Esophagus muscularis mucosa (tissue), 4 donors: ENCODE measurements at regions not wholly inside any gene's neighbourhood (a gene's known extent, or its start where the extent isn't known, plus 50 kb on each side); places are given as distances from the start of the nearest gene placed in this dataset.
"Not testable (repeated sequence)": the region's sequence is repeated elsewhere in the genome, so short reads cannot be mapped to it uniquely, and the experiment has no call there.

ENCODE experiments used
- DNase-seq: peaks from one replicate; pipeline ENCODE4 v3.0.0-alpha.2; 2017; ENCODE audit errors: extremely low spot score
- H3K27ac ChIP-seq, 4 donors: fragments of 200-600 bp; sonication (generic); replicated peaks in 1 of 4; 1 replicate in 3 of 4; 2 replicates in 1 of 4; pipeline ENCODE4 v1.5.1; 2016 to 2019; ENCODE audit warnings: mild to moderate bottlenecking in 1 of 4
- H3K27me3 ChIP-seq, 4 donors: fragments of 200-600 bp; sonication (generic); one replicate each; pipeline versions ENCODE4 v1.5.1 to v1.6.0; 2016 to 2019
- H3K36me3 ChIP-seq, 4 donors: fragments of 200-600 bp; sonication (generic); one replicate each; pipeline ENCODE4 v1.5.1; 2016 to 2019
- H3K4me1 ChIP-seq, 4 donors: fragments of 200-600 bp; sonication (generic); one replicate each; pipeline ENCODE4 v1.5.1; 2016 to 2019
- H3K4me3 ChIP-seq, 4 donors: fragments of 200-600 bp; sonication (generic); 1 replicate in 2 of 4; 2 replicates in 2 of 4; pipeline ENCODE4 v1.5.1; 2016 to 2019; ENCODE audit warnings: mild to moderate bottlenecking in 4 of 4, moderate library complexity in 1 of 4
- H3K9me3 ChIP-seq, 4 donors: fragments of 200-600 bp; sonication (generic); 1 replicate in 3 of 4; 2 replicates in 1 of 4; pipeline ENCODE4 v1.5.1; 2016 to 2019
- EP300 ChIP-seq: sonication (generic); formaldehyde crosslinking; IDR thresholded peaks from one replicate; pipeline ENCODE4 v1.6.1; 2017; ENCODE audit warnings: antibody characterized with exemption
- POLR2A ChIP-seq: fragments of 450-650 bp; IDR thresholded peaks from one replicate; pipeline ENCODE4 v1.6.1; 2017; ENCODE audit warnings: antibody characterized with exemption, moderate library complexity, mild to moderate bottlenecking, low read depth
- POLR2AphosphoS5 ChIP-seq, 2 donors: sonication (generic); formaldehyde crosslinking; IDR thresholded peaks; one replicate each; pipeline ENCODE4 v1.6.1; 2017; ENCODE audit warnings: antibody characterized with exemption in 2 of 2
- WGBS: methylation state at CpG from one replicate; pipeline ENCODE4 v1.1.5; 2018; 5-methylcytosine and 5-hydroxymethylcytosine counted together
- intact Hi-C: fragments of 100-400 bp; cut with DNase I; formaldehyde crosslinking; loops from one replicate; pipeline ENCODE4 v1.15.1; 2023
- TF ChIP-seq, protein P1 (sequence below), 3 experiments: fragments of 200-600 bp in 2 of 3; fragments of 450-650 bp in 1 of 3; sonication (generic) in 2 of 3; IDR thresholded peaks; one replicate each; pipeline ENCODE4 v1.5.1; 2017 to 2019; ENCODE audit warnings: antibody characterized with exemption in 3 of 3, mild to moderate bottlenecking in 2 of 3, moderate library complexity in 1 of 3

DNA sequence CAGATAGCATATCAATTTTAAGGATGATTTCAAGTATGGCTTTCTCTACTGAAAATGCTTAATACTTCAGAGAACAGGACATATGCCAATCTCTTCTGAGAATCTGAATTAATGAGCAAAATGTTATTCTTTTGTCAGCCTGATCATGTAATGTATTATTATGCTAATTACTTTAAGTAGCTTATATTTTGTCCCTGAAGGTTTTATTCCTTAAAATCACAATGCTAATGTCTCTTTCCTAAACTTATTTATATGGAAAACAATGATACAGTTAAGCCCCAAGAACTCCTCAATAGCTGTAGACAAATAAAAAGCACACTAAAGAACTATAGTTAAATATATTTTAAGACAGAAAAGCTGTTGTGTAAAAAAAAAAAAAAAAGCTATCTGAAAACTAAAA, 256.9 kb upstream of the PTPRD start:
- DNase-seq, result no peak
- Histone ChIP-seq H3K4me1 (no peaks in the 10 kb centered on the region), H3K27ac (no peak overlapping the region), H3K27me3 (no peaks in the 10 kb centered on the region), H3K4me3 (no peak overlapping the region), H3K36me3 (no peaks in the 10 kb centered on the region), H3K9me3 (no peaks in the 10 kb centered on the region)
- TF ChIP-seq EP300 (no peak), POLR2AphosphoS5 (IDR thresholded peaks at IDR 0.05) (no peak), POLR2A (no peak)
- TF ChIP-seq, protein P1, sequence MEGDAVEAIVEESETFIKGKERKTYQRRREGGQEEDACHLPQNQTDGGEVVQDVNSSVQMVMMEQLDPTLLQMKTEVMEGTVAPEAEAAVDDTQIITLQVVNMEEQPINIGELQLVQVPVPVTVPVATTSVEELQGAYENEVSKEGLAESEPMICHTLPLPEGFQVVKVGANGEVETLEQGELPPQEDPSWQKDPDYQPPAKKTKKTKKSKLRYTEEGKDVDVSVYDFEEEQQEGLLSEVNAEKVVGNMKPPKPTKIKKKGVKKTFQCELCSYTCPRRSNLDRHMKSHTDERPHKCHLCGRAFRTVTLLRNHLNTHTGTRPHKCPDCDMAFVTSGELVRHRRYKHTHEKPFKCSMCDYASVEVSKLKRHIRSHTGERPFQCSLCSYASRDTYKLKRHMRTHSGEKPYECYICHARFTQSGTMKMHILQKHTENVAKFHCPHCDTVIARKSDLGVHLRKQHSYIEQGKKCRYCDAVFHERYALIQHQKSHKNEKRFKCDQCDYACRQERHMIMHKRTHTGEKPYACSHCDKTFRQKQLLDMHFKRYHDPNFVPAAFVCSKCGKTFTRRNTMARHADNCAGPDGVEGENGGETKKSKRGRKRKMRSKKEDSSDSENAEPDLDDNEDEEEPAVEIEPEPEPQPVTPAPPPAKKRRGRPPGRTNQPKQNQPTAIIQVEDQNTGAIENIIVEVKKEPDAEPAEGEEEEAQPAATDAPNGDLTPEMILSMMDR (IDR thresholded peaks at IDR 0.05), result no peak
- intact Hi-C loops, result no loop called here

DNA sequence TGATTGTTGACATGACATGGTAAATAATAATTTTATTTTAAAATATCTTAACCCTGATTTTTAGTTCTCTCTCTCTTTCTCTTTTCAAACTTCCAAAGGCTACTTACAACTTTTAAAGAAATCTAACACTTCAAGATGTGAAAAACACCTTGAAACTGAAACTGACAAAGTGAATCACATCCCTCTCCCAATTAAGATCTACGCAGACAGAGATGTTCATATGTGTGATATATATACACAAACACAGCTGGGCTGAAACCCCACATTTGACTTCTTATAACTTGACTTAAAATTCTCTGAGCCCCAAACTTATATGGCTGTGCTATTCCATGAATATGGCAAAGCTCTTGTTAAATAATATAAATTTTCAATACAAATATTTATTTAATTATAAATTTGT, 261.2 kb upstream of the PTPRD start:
- Histone ChIP-seq H3K27me3 (no peaks in the 10 kb centered on the region), H3K36me3 (no peaks in the 10 kb centered on the region), H3K4me1 (no peaks in the 10 kb centered on the region), H3K4me3 (no peak overlapping the region), H3K9me3 (no peaks in the 10 kb centered on the region), H3K27ac (no peak overlapping the region)
- TF ChIP-seq, protein P1 (IDR thresholded peaks at IDR 0.05), result no peak
- TF ChIP-seq POLR2A (no peak), EP300 (no peak), POLR2AphosphoS5 (IDR thresholded peaks at IDR 0.05) (no peak)
- WGBS, result 91% methylated on average over 1 of the region's 1 CpG
- DNase-seq, result no peak
- intact Hi-C loops, result no loop called here

DNA sequence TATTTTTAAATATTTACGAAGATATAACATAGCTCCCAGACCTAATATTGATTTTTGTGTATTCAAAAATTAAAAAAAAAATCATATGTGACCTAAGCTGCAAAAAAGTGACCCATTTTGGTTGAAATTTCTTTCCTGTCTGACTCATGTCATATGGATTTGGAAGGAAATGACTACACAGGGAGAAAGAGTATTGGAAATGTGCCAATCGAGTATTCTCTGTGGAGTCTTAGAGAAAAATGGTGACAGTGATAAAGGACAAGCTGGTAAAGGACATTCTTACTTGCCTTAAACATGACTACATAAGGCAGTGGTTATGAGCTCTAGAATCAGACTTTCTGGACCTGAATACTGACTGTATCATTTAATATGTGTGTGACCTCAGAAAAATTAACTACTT, 262.9 kb upstream of the PTPRD start:
- Histone ChIP-seq H3K4me1 (no peaks in the 10 kb centered on the region), H3K27ac (no peak overlapping the region), H3K4me3 (no peak overlapping the region), H3K9me3 (no peaks in the 10 kb centered on the region), H3K36me3 (no peaks in the 10 kb centered on the region), H3K27me3 (no peaks in the 10 kb centered on the region)
- intact Hi-C loops, result no loop called here
- no peak for DNase-seq
- 72% methylated on average over 2 of the region's 2 CpGs for WGBS
- TF ChIP-seq POLR2AphosphoS5 (IDR thresholded peaks at IDR 0.05) (no peak), POLR2A (no peak), EP300 (no peak)
- TF ChIP-seq, protein P1 (IDR thresholded peaks at IDR 0.05), result no peak

GRCh38 chr9:10876333-10876732, 263.5 kb upstream of the PTPRD start:
- intact Hi-C loops, result no loop called here
- WGBS, result 72% methylated on average over 2 of the region's 2 CpGs

GRCh38 chr9:10890266-10890665, 277.5 kb upstream of the PTPRD start:
- H3K36me3 ChIP-seq, intact Hi-C loops, H3K27me3 ChIP-seq, H3K27ac ChIP-seq, DNase-seq, H3K9me3 ChIP-seq, H3K4me3 ChIP-seq, H3K4me1 ChIP-seq: not testable (repeated sequence)
- WGBS, result 88% methylated on average over 5 of the region's 5 CpGs

More at GRCh38 chr9:10876333-10876732, 263.5 kb upstream of the PTPRD start:
- no peak for TF ChIP-seq POLR2A
- TF ChIP-seq, protein P1 (IDR thresholded peaks at IDR 0.05), result no peak
- Histone ChIP-seq H3K4me3 (no peak overlapping the region), H3K27ac (no peak overlapping the region), H3K4me1 (no peaks in the 10 kb centered on the region), H3K27me3 (no peaks in the 10 kb centered on the region), H3K9me3 (no peaks in the 10 kb centered on the region), H3K36me3 (no peaks in the 10 kb centered on the region)
- no peak for DNase-seq
